Cardiac fibroblast (primary cell): ENCODE measurements at regions not wholly inside any gene's neighbourhood (a gene's known extent, or its start where the extent isn't known, plus 50 kb on each side); places are given as distances from the start of the nearest gene placed in this dataset.

Source experiments
- DNase-seq, 2 donors: peaks; one replicate each; pipeline versions ENCODE4 v3.0.0 to v3.0.0-alpha.2; 2010; ENCODE audit warnings: low read depth in 2 of 2
- H3K4me3 ChIP-seq, 2 donors: replicated peaks in 1 of 2; 1 replicate in 1 of 2; 2 replicates in 1 of 2; pipeline ENCODE4 v1.5.1; 2011; ENCODE audit warnings: low read depth in 2 of 2, low read length in 2 of 2, mild to moderate bottlenecking in 2 of 2, moderate library complexity in 1 of 2
- TF ChIP-seq, protein P1 (sequence below): IDR thresholded peaks from one replicate; pipeline ENCODE4 v1.5.1; 2011; ENCODE audit warnings: low read depth, mild to moderate bottlenecking, low read length, inconsistent platforms

DNA sequence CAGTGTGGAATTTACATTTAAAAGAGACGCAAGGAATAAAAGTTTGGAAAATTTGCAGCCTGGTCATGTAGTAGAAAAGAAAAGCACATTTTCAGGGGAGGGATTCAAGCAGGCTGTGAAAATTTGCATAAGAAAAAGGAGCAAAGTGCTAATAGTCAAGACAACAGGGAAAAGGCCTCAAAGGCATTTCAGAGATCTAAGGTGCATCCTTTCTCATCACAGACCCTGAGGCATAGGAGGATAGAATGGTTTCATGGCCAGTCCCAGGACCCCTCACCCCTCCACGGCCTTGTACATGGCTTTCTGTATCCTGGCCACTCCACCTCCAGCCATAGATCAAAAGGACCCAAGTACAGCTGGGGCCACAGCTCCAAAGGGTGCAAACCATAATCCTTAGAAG, 380.5 kb upstream of the BRINP3 start:
- no peak overlapping the region for H3K4me3 ChIP-seq
- TF ChIP-seq, protein P1, sequence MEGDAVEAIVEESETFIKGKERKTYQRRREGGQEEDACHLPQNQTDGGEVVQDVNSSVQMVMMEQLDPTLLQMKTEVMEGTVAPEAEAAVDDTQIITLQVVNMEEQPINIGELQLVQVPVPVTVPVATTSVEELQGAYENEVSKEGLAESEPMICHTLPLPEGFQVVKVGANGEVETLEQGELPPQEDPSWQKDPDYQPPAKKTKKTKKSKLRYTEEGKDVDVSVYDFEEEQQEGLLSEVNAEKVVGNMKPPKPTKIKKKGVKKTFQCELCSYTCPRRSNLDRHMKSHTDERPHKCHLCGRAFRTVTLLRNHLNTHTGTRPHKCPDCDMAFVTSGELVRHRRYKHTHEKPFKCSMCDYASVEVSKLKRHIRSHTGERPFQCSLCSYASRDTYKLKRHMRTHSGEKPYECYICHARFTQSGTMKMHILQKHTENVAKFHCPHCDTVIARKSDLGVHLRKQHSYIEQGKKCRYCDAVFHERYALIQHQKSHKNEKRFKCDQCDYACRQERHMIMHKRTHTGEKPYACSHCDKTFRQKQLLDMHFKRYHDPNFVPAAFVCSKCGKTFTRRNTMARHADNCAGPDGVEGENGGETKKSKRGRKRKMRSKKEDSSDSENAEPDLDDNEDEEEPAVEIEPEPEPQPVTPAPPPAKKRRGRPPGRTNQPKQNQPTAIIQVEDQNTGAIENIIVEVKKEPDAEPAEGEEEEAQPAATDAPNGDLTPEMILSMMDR: no peak
- DNase-seq: no peak

DNA sequence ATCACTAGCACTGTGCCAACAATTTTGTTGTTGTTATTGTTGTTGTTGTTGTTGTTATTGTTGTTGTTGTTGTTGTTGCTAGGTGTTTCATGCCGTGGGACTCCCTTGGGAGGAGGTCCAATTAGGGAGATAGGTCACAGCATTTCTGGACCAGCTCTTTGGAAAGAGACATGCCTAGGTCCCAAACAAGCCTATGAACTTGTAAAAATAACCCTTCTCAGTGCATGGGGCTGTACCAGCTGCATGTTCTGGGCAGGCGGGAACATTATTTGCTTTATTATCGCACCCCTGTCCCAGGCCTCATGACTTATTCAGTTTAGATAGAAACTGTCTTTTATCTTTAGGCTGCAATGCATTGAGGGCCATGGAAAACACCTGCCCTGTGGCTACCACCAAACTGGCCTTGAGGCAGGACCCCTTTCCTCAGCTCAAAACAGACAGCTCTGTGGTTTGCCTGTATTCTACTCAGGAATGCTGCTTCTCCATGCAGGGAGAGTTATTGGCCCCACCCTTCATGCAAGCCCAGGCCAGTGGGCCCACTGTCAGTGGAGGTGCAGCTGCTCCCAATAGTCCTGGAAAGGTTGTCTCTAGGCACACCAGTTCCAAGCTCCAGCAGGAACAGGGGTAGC, 386.5 kb upstream of the BRINP3 start:
- no peak for DNase-seq
- H3K4me3 ChIP-seq: no peak overlapping the region
- TF ChIP-seq, protein P1: no peak

DNA sequence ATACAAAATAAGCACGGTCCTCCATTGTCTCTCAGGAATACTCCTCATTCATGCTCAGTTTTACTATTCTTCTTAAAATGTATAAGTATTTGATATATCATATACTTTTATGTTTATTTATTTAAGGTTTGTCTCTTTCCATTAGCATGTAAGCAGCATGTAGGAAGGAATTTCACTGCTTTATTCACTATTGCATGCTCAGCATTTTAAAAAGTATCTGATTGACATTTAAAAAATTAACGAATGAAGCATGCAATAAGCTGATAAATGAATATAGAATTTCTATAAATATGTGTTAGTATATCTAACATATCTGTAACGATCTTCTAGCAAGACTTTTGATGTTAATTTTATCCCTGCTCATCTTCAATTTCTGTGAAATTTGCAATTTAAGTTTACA, 402.7 kb upstream of the BRINP3 start:
- H3K4me3 ChIP-seq: no peak overlapping the region
- TF ChIP-seq, protein P1: no peak
- DNase-seq: no peak

DNA sequence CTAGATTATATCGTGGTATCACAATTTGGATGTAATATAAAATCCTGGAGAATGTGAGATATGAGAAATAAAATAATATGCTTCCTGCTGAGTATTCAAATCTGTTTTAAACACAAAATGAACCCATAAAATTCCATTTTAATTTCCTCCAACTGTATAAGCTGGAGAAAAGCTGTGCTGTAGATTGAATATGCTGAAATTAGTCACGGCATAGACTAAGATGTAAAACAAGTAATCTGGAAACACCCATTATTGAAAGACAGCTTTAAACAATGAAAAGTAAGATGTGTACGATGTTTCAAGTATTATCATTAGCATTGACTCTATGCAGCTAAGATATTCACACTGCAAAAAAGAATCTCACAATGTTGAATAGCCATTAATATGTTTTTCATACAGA, 403.4 kb upstream of the BRINP3 start:
- DNase-seq: no peak
- TF ChIP-seq, protein P1: no peak
- no peak overlapping the region for H3K4me3 ChIP-seq

DNA sequence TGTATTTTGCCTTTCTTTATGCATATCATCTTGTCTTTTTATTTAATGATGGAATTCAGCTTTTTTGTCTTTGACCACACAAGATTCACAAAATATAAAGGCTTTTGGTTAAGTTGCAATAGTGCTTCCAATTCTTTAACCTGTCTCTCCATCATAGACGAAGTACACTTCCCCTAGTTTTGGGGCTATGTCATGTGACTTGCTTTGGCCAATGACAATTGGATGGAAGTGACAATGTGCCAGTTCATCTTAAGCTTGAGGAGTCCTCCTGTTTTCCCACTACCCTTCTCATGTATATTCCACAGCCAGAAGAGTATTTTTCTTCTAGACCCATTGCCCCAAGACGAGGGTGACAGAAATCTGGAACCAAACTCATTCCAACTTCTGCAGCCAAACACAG, 419.6 kb upstream of the BRINP3 start:
- no peak for DNase-seq
- TF ChIP-seq, protein P1: no peak
- no peak overlapping the region for H3K4me3 ChIP-seq

DNA sequence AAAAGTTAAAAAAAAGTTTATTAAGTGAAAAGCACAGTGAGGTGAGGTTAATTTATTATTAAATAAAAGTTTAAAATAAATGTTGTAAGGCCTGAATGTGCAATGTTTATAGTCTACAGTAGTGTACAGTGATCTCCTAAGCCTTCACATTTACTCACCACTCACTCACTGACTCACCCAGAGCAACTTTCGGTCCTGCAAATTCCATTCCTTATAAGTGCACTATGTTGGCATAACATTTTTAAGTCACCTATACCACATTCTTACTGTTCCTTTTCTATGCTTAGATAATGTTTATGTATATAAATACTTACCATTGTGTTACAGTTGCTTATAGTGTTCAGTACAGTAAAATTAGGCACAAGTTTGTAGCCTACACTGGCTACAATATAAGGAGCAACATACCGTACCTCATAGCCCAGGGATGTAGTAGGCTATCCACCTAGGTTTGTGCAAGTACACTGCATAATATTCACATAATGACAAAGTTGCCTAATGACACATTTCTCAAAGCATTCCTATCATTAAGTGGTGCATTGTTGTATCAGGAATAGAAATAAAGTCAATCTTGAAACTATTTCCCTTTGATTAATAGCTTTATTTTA, 426.5 kb upstream of the BRINP3 start:
- TF ChIP-seq, protein P1: no peak
- peak; percentile 8 to 47 for DNase-seq
- no peak overlapping the region for H3K4me3 ChIP-seq
